NCI-H2171 (cell line): ENCODE measurements at regions not wholly inside any gene's neighbourhood (a gene's known extent, or its start where the extent isn't known, plus 50 kb on each side); places are given as distances from the start of the nearest gene placed in this dataset.
"Not testable (repeated sequence)": the region's sequence is repeated elsewhere in the genome, so short reads cannot be mapped to it uniquely, and the experiment has no call there.

Experiments
- DNase-seq: peaks from one replicate; lab custom pipeline; 2025; lab: John Stamatoyannopoulos, UW

DNA sequence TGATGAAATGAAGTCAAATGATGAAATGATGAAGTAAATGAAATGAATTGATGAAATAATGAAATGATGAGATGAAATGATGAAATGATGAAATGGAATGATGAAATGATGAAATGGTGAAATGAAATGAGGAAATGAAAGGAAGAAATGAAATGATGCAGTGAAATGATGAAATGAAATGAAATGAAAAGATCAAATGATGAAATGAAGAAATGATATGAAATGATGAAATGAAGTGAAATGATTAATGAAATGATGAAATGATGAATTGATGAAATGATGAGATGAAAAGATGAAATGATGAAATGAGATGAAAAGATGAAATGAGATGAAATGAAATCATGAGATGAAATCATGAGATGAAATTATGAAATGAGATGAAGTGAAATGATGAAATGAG is 139.2 kb upstream of the ERV3-1 start:
- DNase-seq: not testable (repeated sequence)

DNA sequence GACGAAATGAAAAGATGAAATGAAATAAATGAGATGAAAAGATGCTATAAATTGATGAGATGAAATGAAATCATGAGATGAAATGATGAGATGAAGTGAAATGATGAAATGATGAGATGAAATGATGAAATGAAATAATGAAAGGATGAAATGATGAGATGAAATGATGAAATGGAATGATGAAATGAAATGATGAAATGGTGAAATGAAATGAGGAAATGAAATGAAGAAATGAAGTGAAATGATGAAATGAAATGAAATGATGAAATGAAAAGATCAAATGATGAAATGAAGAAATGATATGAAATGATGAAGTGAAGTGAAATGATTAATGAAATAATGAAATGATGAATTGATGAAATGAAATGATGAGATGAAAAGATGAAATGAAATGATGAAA is 138.5 kb upstream of the ERV3-1 start:
- DNase-seq: not testable (repeated sequence)

DNA sequence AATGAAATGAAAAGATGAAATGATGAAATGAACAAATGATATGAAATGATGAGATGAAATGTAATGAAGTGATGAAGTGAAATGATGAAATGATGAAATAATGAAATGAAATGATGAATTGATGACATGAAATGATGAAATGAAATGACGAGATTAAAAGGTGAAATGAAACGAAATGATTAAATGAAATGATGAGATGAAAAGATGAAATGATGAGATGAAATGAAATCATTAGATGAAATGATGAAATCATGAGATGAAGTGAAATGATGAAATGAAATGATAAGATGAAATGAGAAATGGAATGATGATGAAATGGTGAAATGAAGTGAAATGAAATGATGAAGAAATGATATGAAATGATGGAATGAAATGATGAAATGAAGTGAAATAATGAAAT is 138.1 kb upstream of the ERV3-1 start:
- DNase-seq: not testable (repeated sequence)

DNA sequence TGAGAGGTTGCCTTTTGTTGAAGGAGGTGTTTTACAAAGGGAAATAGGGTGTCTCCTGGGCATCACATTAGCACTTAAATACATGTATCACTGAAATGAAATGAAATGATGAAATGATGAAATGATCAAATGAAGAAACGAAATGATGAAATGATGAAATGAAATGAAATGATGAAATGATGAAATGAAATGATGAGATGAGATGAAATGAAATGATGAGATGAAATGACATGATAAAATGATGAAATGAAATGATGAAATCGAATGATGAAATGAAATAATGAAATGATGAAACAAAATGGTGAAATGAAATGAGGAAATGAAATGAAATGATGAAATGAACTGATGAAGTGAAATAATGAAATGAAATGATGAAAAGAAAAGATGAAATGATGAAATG is 137.6 kb upstream of the ERV3-1 start:
- DNase-seq: not testable (repeated sequence)

DNA sequence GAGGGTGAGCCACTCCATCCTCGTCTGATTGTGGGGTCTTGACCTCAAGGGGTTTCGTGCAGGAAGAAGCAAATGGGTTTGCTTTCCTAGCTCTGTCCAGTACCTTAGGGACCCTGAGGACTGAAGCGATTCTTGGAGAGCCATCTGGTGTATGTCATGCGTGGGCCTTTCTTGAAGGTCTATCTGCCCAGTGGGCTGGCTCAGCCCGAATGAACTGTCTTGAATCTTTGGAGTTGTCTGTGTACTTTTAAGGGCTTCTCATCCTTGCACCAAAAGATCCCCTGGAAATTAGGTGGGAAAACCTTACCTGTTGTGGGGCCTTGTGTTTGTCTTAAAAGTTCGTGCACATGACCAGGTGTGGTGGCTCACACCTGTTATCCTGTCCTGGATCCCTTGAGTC is 135.4 kb upstream of the ERV3-1 start:
- not testable (repeated sequence) for DNase-seq

DNA sequence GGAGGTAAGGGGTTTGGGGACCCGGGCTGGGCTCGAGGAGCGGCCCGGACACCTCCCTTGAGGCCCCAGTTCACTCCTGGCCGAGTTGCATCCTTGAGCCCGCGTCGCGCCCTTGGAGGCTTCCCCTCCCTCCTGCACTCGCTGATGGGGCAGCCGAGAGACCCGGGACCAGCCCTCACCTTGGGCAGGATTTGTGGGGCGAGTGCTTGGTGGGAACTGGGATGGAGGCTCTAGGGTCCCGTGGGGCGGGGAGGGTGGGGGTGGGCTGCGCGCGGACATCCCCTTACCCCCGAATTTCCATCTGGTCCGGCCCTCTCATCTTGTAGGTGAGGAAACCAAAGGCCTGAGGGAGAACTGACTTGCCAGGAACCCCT is 134.9 kb upstream of the ERV3-1 start:
- DNase-seq: not testable (repeated sequence)

DNA sequence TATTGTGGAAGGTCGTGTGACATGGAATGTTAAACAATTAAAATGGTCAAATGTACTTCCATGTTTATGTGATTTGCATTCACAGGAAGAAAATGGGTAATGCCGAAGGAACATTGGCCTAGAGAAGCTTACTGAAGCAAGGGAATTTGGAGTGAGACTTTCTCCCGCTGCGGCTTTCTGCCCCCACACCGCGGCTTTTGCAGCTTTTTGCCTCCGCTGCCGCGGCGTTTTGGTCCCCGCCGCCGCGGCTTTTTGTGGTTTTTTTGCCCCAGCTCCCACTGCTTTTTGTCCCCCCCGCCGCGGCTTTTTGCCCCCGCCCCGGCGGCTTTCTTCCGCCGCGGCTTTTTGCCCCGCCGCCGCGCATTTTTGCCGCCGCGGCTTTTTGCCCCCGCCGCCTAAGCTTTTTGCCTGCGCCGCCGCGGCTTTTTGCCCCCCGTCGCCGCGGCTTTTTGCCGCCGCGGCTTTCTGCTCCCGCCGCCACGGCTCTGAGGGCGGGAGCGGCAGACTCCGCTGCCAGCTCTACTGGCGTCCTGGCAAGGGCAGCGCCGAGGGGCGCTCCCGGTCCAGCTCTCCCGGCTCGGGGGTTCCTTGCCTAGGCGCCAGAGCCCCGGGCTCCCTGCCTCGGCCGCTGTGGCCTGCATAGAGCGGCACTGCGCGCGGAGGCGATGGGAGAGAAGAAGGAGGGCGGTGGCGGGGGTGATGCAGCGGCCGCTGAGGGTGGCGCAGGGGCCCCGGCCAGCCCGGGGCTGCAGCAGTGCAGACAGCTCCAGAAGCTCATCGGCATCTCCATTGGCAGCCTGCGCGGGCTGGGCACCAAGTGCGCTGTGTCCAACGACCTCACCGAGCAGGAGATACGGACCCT is 134.3 kb upstream of the ERV3-1 start:
- not testable (repeated sequence) for DNase-seq

DNA sequence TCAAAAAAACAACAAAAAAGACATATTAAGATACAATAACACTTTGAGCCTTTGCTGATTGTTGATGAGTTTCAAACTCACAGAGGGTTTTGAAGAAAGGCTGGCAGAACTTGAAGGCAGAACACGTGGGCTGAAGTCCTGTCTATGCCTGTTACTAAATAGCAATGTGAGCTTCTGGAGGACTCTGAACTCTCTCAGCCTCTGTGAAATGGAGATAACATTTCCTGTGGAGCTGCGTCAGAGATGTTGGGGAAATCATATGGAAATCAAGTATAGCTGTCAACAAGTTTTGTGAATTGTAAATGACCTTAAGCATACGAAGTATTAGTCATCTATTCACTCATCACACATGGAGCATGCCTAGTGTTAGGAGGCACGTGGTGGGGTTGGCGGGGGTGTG is 130.4 kb upstream of the ERV3-1 start:
- DNase-seq: not testable (repeated sequence)

DNA sequence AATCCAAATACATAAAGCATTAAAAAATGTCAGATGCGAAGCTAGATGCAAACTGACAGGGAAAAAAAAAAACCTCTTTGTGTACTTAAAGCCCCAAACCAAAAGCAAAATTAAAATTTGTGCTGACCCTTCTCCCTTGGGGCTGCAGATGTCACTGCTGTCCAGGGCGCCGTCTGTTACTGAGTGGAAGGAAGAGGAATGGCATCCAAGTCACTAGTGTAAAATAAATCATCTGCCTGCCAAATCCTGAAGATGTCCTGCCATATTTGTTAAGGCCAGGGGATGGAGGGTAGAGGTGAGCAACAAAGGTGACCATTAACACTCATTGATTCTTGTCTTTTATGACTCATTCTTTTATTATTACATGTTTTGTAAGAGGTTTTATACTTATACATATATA is 126.6 kb upstream of the ERV3-1 start:
- DNase-seq: not testable (repeated sequence)

DNA sequence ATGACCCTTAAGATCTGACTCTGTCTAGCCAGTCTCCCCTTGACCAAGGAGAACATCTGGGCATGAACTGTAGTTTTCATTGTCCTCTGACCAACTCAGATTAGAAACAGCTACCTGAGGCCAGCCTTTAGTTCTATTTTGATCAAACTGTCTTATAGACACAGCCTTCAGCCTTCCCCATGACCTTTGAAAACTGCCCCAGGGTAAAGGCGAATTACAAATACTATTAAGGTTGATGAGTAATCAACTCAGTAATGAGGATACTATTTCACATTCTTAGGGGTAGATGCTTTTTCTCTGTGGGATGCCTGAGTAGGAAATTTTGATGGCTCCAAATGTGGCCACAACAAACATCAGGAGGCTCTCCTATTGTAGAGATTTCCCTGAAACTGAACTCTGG is 125.8 kb upstream of the ERV3-1 start:
- DNase-seq: not testable (repeated sequence)

DNA sequence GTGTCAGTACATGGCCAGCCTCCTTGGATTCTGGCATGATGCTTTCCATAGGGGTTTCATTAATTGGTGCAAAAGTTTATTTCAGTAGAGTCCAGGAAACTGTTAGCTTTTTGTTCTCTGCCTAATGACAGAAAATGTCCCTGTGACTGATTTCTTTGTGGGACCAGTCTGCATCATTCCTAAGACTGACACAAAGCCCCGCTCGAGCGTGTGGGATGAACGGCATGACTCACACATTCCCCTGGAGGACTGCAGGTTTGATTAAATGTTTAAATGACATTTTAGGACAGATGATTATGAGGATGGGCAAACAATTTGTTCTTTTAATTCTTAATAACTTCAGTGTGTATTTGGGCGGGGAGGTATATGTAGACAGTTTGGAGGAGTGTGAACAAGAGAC is 120.9 kb upstream of the ERV3-1 start:
- DNase-seq: not testable (repeated sequence)

DNA sequence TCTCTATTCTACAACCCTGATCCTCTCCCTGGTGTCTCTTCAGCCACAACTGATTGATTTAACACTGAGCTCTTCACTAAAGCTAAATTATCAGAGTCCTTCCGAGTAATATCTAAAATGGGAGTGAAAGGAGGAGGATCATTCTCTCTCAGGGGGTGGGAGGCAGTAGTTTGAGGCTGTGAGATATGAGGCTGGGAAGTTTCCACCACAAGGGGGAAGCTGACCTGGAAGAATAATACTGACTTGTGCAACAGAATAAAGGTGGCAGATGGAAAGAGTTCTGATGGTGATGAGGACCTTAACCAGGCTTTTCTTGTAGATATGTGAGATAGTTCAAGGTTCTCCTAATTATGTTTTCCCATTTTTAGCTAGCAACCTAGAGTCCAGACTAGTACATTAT is 118.1 kb upstream of the ERV3-1 start:
- DNase-seq: not testable (repeated sequence)

DNA sequence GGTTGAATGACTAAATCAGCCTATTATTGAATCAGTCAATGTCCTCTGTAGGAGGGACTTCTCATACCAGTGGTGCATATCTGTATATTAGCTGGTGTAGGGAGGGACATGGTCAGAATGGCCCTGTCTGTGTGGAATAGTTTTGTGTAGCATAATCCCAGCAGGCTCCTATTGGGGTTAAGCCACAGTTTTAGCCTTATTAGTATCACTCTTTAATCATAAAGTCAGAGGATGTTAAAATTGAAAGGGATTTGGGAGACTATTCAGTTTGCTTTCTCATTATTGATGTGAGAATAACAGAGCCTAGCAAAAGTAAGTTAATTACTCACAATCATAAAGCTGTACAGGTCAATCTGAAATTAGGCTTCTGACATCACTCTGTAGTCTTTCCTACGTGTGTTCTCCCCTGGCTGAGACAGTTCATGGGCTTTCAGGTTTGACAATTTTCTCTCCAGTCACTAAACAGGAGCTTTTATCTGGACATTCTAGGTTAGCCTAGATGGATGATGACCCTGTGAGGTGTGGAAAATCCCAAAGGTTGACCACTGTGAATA is 99.2 kb upstream of the ERV3-1 start:
- DNase-seq: not testable (repeated sequence)

DNA sequence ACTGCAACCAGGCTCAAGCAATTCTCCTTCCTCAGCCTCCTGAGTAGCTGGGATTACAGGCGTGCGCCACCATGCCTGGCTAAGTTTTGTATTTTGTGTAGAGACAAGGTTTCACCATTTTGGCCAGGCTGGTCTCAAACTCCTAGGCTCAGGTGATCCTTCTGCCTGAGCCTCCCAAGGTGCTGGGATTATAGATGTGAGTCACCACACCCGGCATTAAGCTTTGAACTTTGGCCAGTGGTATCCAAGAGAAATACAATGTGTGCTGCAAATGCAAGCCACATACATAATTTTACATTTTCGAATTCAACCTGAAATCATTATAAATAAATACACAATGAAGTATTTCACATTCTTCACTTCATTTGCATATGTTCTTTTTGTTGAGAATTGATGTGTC is 94.0 kb upstream of the ERV3-1 start:
- DNase-seq: not testable (repeated sequence)

DNA sequence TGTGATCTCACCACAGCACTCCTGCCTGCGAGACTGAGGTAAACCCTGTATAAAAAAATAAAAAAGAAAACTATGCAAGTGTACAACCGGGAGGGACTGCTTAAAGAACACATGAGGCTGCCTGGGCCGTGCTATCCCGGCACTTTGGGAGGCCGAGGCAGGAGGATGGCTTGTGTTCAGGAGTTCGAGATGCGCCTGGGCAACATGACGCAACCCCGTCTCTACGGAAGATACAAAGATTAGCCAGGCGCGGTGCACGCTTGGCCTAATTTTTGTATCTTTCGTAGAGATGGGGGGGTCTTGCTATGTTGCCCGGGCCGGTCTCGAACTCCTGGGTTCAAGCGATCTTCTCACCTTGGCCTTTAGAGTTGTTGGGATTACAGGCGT is 75.2 kb upstream of the ERV3-1 start:
- DNase-seq: not testable (repeated sequence)

DNA sequence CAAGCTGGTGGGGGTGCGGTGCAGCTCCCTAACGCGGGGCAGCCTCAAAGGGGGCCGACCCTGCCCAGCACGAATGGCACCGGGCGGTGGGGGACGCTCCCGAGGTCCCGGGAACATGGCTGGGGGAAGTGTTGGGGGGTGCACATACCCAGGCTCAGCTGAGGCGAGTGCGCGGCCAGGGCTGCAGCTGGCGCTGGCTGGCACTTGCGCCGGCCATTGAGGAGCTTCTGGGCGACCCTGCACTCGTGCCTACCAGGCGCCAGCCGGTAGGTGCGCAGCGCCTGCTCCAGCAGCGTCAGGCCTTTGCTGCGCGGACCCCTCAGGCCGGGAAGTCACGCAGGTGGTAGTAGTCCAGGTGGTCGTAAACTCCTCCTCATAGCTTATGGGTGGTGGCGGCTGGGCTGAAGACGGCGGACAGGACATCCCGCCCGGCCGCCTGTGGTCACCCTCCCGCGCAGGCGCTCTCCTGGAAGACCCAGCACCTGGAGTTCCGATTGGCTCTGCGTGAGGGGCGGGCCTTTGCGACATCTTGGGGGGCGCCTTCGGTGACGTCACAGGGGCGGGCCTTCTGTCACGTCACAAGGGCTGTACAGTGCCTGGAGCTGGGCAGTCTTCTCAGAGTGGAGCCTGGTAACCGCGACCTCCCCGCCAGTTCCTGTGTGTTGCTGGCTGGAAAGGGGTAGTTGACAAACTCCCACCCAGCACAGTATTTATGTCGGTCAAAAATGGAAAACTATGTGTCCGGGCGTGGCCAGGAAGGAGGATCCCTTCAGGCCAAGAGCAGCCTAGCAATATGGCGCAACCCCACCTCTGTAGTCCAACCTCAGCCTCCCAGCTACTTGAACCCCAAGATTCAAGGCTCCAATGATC is 74.5 kb upstream of the ERV3-1 start:
- peak; percentile 74 for DNase-seq

DNA sequence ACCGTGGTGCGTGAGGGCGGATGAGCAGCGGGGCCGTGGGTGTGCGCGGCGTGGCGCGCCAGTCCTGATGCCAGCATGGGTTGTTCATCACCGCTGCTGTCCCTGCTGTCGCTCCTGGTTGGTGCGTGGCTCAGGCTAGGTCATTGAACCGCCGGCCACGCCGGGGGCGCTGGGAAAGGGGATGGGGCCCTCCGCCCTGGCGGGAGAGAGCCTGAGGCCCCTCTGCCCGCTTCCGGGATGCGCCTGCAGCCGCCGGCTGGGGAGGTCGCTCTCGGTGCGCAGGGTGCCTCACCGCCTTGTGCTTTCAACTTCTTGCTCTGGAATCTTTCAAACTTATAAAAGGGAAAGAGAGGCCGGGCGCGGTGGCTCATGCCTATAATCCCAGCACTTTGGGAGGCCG is 68.5 kb upstream of the ERV3-1 start:
- DNase-seq: not testable (repeated sequence)

DNA sequence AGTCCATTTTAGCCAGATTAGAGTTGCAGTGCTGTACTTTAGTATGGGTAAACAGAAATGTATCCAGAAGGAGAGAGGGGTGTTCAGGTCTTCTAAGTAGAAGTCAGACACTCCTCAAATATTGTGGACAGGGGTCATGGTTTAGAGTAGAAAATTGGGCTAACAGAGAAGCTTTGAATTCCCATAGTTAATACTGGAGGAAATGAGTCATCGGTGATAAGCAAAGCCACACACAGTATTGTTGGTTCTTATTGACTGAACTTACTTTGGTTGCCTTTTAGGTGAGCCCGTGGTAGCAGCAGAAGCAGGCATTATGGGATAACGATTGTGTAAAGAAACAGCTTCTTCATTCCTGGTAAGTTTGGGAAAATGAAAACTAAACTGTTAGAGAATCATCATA is 66.7 kb upstream of the ERV3-1 start:
- DNase-seq: not testable (repeated sequence)

DNA sequence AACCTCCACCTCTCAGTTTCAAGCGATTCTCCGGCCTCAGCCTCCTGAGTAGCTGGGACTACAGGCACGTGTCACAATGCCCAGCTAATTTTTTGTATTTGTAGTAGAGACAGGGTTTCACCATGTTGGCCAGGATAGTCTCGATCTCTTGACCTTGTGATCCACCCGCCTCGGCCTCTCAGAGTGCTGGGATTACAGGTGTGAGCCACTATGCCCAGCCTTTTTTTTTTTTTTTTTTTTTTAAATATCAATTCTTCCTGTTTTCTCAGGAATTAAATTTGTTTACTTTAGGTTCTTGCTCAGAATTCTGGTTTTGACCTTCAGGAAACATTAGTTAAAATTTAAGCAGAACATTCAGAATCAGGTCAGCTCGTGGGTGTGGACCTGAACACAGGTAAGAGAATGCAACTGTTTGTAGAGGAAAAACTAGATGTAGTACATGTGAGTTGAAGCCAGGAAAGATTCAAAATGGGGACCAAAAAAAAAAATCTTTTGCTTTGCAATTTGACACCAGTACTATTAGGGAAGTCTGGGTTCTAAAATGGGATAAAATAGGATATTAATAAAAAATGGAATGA is 65.5 kb upstream of the ERV3-1 start:
- DNase-seq: not testable (repeated sequence)

DNA sequence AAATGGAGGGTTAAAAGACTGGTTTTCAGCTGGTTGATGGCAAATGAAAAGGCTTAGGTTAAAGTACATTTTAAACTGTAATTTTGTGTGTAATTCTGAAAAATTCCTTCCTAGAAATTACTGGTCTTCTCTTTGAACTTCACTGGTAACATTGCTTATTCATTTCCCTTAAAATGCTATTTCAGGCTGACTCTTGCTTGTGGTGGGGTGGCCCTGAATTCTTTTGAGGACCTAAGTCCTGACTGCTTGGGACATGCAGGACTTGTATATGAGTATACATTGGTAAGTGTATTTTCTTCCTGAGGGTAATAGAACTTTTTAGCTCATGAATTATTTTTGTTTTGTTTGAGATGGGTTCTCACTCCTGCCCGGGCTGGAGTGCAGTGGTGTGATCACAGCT is 63.0 kb upstream of the ERV3-1 start:
- not testable (repeated sequence) for DNase-seq

DNA sequence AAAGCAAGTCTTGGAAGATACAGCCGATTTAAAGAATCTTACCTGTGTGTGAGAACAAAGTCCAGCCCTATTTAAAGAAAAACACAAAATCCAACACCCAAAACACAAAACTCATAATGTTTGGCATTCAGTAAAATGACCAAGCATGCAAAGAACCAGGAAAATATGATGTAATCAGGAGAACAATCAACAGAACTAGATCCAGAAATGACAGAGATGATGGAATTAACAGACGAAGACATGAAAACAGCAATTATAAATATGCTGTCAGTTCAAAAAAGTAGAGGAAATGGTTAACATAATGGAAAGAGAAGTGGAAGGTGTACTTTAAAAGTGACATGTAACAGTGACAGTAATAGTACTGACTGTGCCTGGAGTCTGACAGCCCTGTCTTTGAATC is 56.1 kb upstream of the ERV3-1 start:
- DNase-seq: not testable (repeated sequence)

DNA sequence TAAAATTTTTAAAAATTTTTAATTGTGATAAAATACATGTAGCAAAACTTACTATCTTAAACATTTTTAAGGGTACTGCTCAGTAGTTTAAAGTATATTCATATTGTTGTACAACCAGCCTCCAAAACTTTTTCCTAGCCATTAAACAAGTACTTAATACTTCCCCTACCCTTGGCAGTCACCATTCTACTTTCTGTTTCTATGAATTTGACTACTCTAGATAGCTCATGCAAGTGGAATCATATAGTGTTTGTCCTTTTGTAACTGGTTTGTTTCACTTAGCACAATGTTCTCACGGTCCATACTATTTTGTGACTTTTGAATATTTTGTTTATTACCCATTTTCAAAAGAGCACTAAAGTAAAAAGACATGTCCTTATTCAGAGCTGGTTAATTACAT is 52.8 kb upstream of the ERV3-1 start:
- not testable (repeated sequence) for DNase-seq
